Neural cell (in vitro differentiated cells): ENCODE measurements at regions not wholly inside any gene's neighbourhood (a gene's known extent, or its start where the extent isn't known, plus 50 kb on each side); places are given as distances from the start of the nearest gene placed in this dataset.

Experiments used
- H2AFZ ChIP-seq: fragments of 200-600, 300-800 bp; sonication (generic), shearing (Covaris generic); 2 replicates; pipeline ENCODE4 v1.6.0; 2014; ENCODE audit warnings: low read depth, mild to moderate bottlenecking, antibody characterized with exemption, low read length, moderate library complexity
- H3F3A ChIP-seq: fragments of 200-600 bp; shearing (Covaris generic); 2 replicates; pipeline ENCODE4 v1.6.1; 2016; ENCODE audit warnings: mild to moderate bottlenecking, moderate library complexity, mixed read lengths, antibody characterized with exemption, low read length; ENCODE audit not compliant: insufficient read depth, poor library complexity, severe bottlenecking
- H3K27ac ChIP-seq: fragments of 200-600, 300-800 bp; sonication (generic), shearing (Covaris generic); 2 replicates; pipeline ENCODE4 v1.5.1; 2014; ENCODE audit warnings: mild to moderate bottlenecking, low read length, moderate library complexity
- H3K27me3 ChIP-seq: fragments of 300-800, 200-600 bp; sonication (generic), shearing (Covaris generic); 2 replicates; pipeline ENCODE4 v1.6.0; 2014; ENCODE audit warnings: mild to moderate bottlenecking, low read depth, low read length, moderate library complexity; ENCODE audit not compliant: insufficient read depth
- H3K36me3 ChIP-seq: fragments of 300-800, 200-600 bp; sonication (generic), shearing (Covaris generic); 2 replicates; pipeline ENCODE4 v1.5.1; 2014; ENCODE audit warnings: mild to moderate bottlenecking, antibody characterized with exemption, low read length, moderate library complexity; ENCODE audit not compliant: insufficient read depth
- H3K4me2 ChIP-seq: fragments of 300-800, 200-600 bp; sonication (generic), shearing (Covaris generic); 2 replicates; pipeline ENCODE4 v1.6.0; 2014; ENCODE audit warnings: mild to moderate bottlenecking, low read length
- H3K4me3 ChIP-seq: fragments of 300-800, 200-600 bp; sonication (generic), shearing (Covaris generic); 2 replicates; pipeline ENCODE4 v1.5.1; 2014; ENCODE audit warnings: mild to moderate bottlenecking, low read length, moderate library complexity
- H3K79me2 ChIP-seq: fragments of 200-600 bp; shearing (Covaris generic); replicated peaks from 2 replicates; pipeline ENCODE4 v1.6.0; 2014; ENCODE audit warnings: mild to moderate bottlenecking, low read length, moderate library complexity; ENCODE audit not compliant: insufficient read depth
- H3K9ac ChIP-seq: fragments of 300-800, 200-600 bp; sonication (generic), shearing (Covaris generic); 2 replicates; pipeline ENCODE4 v1.6.1; 2016; ENCODE audit warnings: mild to moderate bottlenecking, low read length, mixed read lengths
- H3K9me2 ChIP-seq: fragments of 200-600 bp; shearing (Covaris generic); 2 replicates; pipeline ENCODE4 v1.6.1; 2016; ENCODE audit warnings: mild to moderate bottlenecking, low read length, mixed read lengths; ENCODE audit not compliant: insufficient read depth
- H3K9me3 ChIP-seq: fragments of 200-600, 300-800 bp; sonication (generic), shearing (Covaris generic); 2 replicates; pipeline ENCODE4 v1.6.1; 2016; ENCODE audit warnings: mild to moderate bottlenecking, mixed run types, low read length, moderate library complexity, mixed read lengths
- H4K20me1 ChIP-seq: fragments of 200-600 bp; shearing (Covaris generic); 2 replicates; pipeline ENCODE4 v1.6.1; 2016; ENCODE audit warnings: mild to moderate bottlenecking, mixed run types; ENCODE audit not compliant: insufficient read depth
- CTCF ChIP-seq: fragments of 450-650 bp; IDR thresholded peaks from 2 replicates; pipeline ENCODE4 v1.5.1; 2014; ENCODE audit warnings: antibody characterized with exemption, mild to moderate bottlenecking, moderate library complexity; ENCODE audit not compliant: poor library complexity, severe bottlenecking
- EP300 ChIP-seq: fragments of 450-650 bp; conservative IDR thresholded peaks from 2 replicates; pipeline ENCODE4 v1.6.1; 2014; ENCODE audit warnings: antibody characterized with exemption, mild to moderate bottlenecking, moderate library complexity; ENCODE audit not compliant: poor library complexity, severe bottlenecking
- EZH2 ChIP-seq: fragments of 200-600, 300-800 bp; shearing (Covaris generic), sonication (generic); IDR thresholded peaks from 2 replicates; pipeline ENCODE4 v1.6.1; 2014; ENCODE audit warnings: antibody characterized with exemption, low read length, borderline replicate concordance, mild to moderate bottlenecking; ENCODE audit not compliant: insufficient read depth, poor library complexity, severe bottlenecking
- MXI1 ChIP-seq: fragments of 450-650 bp; conservative IDR thresholded peaks from 2 replicates; pipeline ENCODE4 v1.6.1; 2014; ENCODE audit warnings: antibody characterized with exemption, mild to moderate bottlenecking; ENCODE audit not compliant: poor library complexity, severe bottlenecking
- POLR2AphosphoS5 ChIP-seq: IDR thresholded peaks from 2 replicates; pipeline ENCODE4 v1.6.1; 2012
- RAD21 ChIP-seq: fragments of 450-650 bp; conservative IDR thresholded peaks from 2 replicates; pipeline ENCODE4 v1.6.1; 2014; ENCODE audit warnings: antibody characterized with exemption, mild to moderate bottlenecking, moderate library complexity
- REST ChIP-seq: IDR thresholded peaks from 2 replicates; pipeline ENCODE4 v1.6.1; 2012; ENCODE audit warnings: borderline replicate concordance
- SMC3 ChIP-seq: fragments of 450-650 bp; conservative IDR thresholded peaks from 2 replicates; pipeline ENCODE4 v1.6.1; 2014; ENCODE audit warnings: antibody characterized with exemption, mild to moderate bottlenecking, moderate library complexity; ENCODE audit not compliant: poor library complexity
- TAF1 ChIP-seq: IDR thresholded peaks from 2 replicates; pipeline ENCODE4 v1.6.1; 2012; ENCODE audit warnings: low read depth

GRCh38 chr13:29929062-29929847 lies 78.8 kb upstream of the UBL3 start:
- H2AFZ ChIP-seq, result no peak overlapping the region
- H3K4me3 ChIP-seq, result no peak overlapping the region
- no peaks in the 10 kb centered on the region for H3F3A ChIP-seq
- H3K4me2 ChIP-seq, result no peak overlapping the region
- H3K9me2 ChIP-seq, result no peaks in the 10 kb centered on the region
- H4K20me1 ChIP-seq, result no peaks in the 10 kb centered on the region
- H3K9me3 ChIP-seq, result no peaks in the 10 kb centered on the region
- no peaks in the 10 kb centered on the region for H3K79me2 ChIP-seq
- H3K27ac ChIP-seq, result no peak overlapping the region
- H3K27me3 ChIP-seq, result no peaks in the 10 kb centered on the region
- no peak for TF ChIP-seq POLR2AphosphoS5
- no peak for TF ChIP-seq RAD21
- TF ChIP-seq REST, result no peak
- TF ChIP-seq MXI1, result no peak
- TF ChIP-seq SMC3, result no peak
- no peak for TF ChIP-seq TAF1
- no peak for TF ChIP-seq EZH2
- no peak for TF ChIP-seq CTCF
- TF ChIP-seq EP300, result no peak
- no peak overlapping the region for H3K9ac ChIP-seq
- no peaks in the 10 kb centered on the region for H3K36me3 ChIP-seq

GRCh38 chr13:29926098-29926476 lies 75.7 kb upstream of the UBL3 start:
- Histone ChIP-seq H3K36me3 (no peaks in the 10 kb centered on the region), H3K27me3 (no peaks in the 10 kb centered on the region), H3F3A (no peaks in the 10 kb centered on the region), H3K4me2 (no peak overlapping the region), H2AFZ (no peak overlapping the region), H3K4me3 (no peak overlapping the region), H3K27ac (no peak overlapping the region), H3K9me3 (no peaks in the 10 kb centered on the region), H4K20me1 (no peaks in the 10 kb centered on the region), H3K9ac (no peak overlapping the region), H3K9me2 (no peaks in the 10 kb centered on the region), H3K79me2 (no peaks in the 10 kb centered on the region)
- no peak for TF ChIP-seq EZH2
- TF ChIP-seq POLR2AphosphoS5, result no peak
- no peak for TF ChIP-seq EP300
- no peak for TF ChIP-seq RAD21
- no peak for TF ChIP-seq SMC3
- no peak for TF ChIP-seq CTCF
- TF ChIP-seq TAF1, result no peak
- no peak for TF ChIP-seq REST
- no peak for TF ChIP-seq MXI1
